ENCODE measurements at regions not wholly inside any gene's neighbourhood (a gene's known extent, or its start where the extent isn't known, plus 50 kb on each side); places are given as distances from the start of the nearest gene placed in this dataset.
A peak's percentile ranks its signal among the peaks of the same experiment; 100 is the strongest.

GRCh38 chr15:36208868-36209582, 370.4 kb upstream of the CDIN1 start:
- H3K36me3 ChIP-seq (ENCODE audit: control insufficient read depth, insufficient read depth, low read length) = no peaks in the 10 kb centered on the region
- no peaks in the 10 kb centered on the region for H3K9me3 ChIP-seq (ENCODE audit: control insufficient read depth, insufficient read depth, low read depth, low read length)
- no peak overlapping the region for H3K4me2 ChIP-seq (ENCODE audit: extremely low read depth, insufficient read depth, low read length)
- H3K4me3 ChIP-seq (replicated peaks in 1 of 4; ENCODE audit: control extremely low read depth in 1 of 4, insufficient read depth in 1 of 4, low read depth in 3 of 4, low read length in 4 of 4) = no peak overlapping the region
- H3K27ac ChIP-seq (ENCODE audit: insufficient read depth, low read length) = no peak overlapping the region
- H4K20me1 ChIP-seq (ENCODE audit: control insufficient read depth, extremely low read depth, insufficient read depth, low read length) = no peaks in the 10 kb centered on the region
- no peaks in the 10 kb centered on the region for H3K79me2 ChIP-seq (ENCODE audit: control insufficient read depth, insufficient read depth, low read length)
- H3K4me1 ChIP-seq (ENCODE audit: control insufficient read depth, extremely low read depth, insufficient read depth, low read length) = no peaks in the 10 kb centered on the region
- H3K27me3 ChIP-seq (ENCODE audit: control insufficient read depth, insufficient read depth, low read length) = no peaks in the 10 kb centered on the region
- no peak overlapping the region for H3K9ac ChIP-seq (ENCODE audit: insufficient read depth, low read length)
- no peak overlapping the region for H2AFZ ChIP-seq (ENCODE audit: low read length)
- peak in 1 of 2 donors; percentile 47 for DNase-seq (ENCODE audit: low read depth in 2 of 2)
- TF ChIP-seq EZH2 (IDR thresholded peaks at IDR 0.05; ENCODE audit: low read length, missing control alignments) (no peak), CTCF (conservative IDR thresholded peaks at IDR 0.05 in 1 of 2, IDR thresholded peaks at IDR 0.05 in 1 of 2; ENCODE audit: low read depth in 1 of 2, low read length in 2 of 2) (peak; percentile 16 to 29)

- Histone ChIP-seq H3K4me1 (ENCODE audit: control insufficient read depth, extremely low read depth, insufficient read depth, low read length) (no peaks in the 10 kb centered on the region), H2AFZ (ENCODE audit: low read length) (no peak overlapping the region), H3K27me3 (ENCODE audit: control insufficient read depth, insufficient read depth, low read length) (no peaks in the 10 kb centered on the region), H3K4me3 (replicated peaks in 1 of 4; ENCODE audit: control extremely low read depth in 1 of 4, insufficient read depth in 1 of 4, low read depth in 3 of 4, low read length in 4 of 4) (no peak overlapping the region), H4K20me1 (ENCODE audit: control insufficient read depth, extremely low read depth, insufficient read depth, low read length) (no peaks in the 10 kb centered on the region), H3K4me2 (ENCODE audit: extremely low read depth, insufficient read depth, low read length) (no peak overlapping the region), H3K27ac (ENCODE audit: insufficient read depth, low read length) (no peak overlapping the region), H3K9ac (ENCODE audit: insufficient read depth, low read length) (no peak overlapping the region), H3K9me3 (ENCODE audit: control insufficient read depth, insufficient read depth, low read depth, low read length) (no peaks in the 10 kb centered on the region), H3K36me3 (ENCODE audit: control insufficient read depth, insufficient read depth, low read length) (no peaks in the 10 kb centered on the region), H3K79me2 (ENCODE audit: control insufficient read depth, insufficient read depth, low read length) (no peaks in the 10 kb centered on the region)
- no peak for DNase-seq (ENCODE audit: low read depth in 2 of 2)
- TF ChIP-seq CTCF (conservative IDR thresholded peaks at IDR 0.05 in 1 of 2, IDR thresholded peaks at IDR 0.05 in 1 of 2; ENCODE audit: low read depth in 1 of 2, low read length in 2 of 2) (no peak), EZH2 (IDR thresholded peaks at IDR 0.05; ENCODE audit: low read length, missing control alignments) (no peak)
Observed at GRCh38 chr15:36210426-36210825, 369.0 kb upstream of the CDIN1 start.

- Histone ChIP-seq H3K4me2 (ENCODE audit: extremely low read depth, insufficient read depth, low read length) (no peak overlapping the region), H3K36me3 (ENCODE audit: control insufficient read depth, insufficient read depth, low read length) (no peaks in the 10 kb centered on the region), H3K9ac (ENCODE audit: insufficient read depth, low read length) (no peak overlapping the region), H4K20me1 (ENCODE audit: control insufficient read depth, extremely low read depth, insufficient read depth, low read length) (no peaks in the 10 kb centered on the region), H3K4me3 (replicated peaks in 1 of 4; ENCODE audit: control extremely low read depth in 1 of 4, insufficient read depth in 1 of 4, low read depth in 3 of 4, low read length in 4 of 4) (no peak overlapping the region), H3K9me3 (ENCODE audit: control insufficient read depth, insufficient read depth, low read depth, low read length) (no peaks in the 10 kb centered on the region), H3K27ac (ENCODE audit: insufficient read depth, low read length) (no peak overlapping the region), H3K79me2 (ENCODE audit: control insufficient read depth, insufficient read depth, low read length) (no peaks in the 10 kb centered on the region), H2AFZ (ENCODE audit: low read length) (no peak overlapping the region), H3K4me1 (ENCODE audit: control insufficient read depth, extremely low read depth, insufficient read depth, low read length) (no peaks in the 10 kb centered on the region), H3K27me3 (ENCODE audit: control insufficient read depth, insufficient read depth, low read length) (no peaks in the 10 kb centered on the region)
- no peak for DNase-seq (ENCODE audit: low read depth in 2 of 2)
- TF ChIP-seq EZH2 (IDR thresholded peaks at IDR 0.05; ENCODE audit: low read length, missing control alignments) = no peak
- no peak for TF ChIP-seq CTCF (conservative IDR thresholded peaks at IDR 0.05 in 1 of 2, IDR thresholded peaks at IDR 0.05 in 1 of 2; ENCODE audit: low read depth in 1 of 2, low read length in 2 of 2)
Observed at GRCh38 chr15:36218322-36218721, 361.1 kb upstream of the CDIN1 start.
